Common myeloid progenitor, CD34-positive (primary cell): ENCODE measurements at regions not wholly inside any gene's neighbourhood (a gene's known extent, or its start where the extent isn't known, plus 50 kb on each side); places are given as distances from the start of the nearest gene placed in this dataset.

Experiments
- CTCF ChIA-PET: fragments of 350-600 bp; sonication (Branson Sonifier 250); formaldehyde crosslinking; loops from one replicate; lab custom pipeline; 2021; ENCODE audit warnings: antibody characterized with exemption; lab: Charles Lee
- POLR2A ChIA-PET: fragments of 350-600 bp; sonication (Branson Sonifier 250); formaldehyde crosslinking; loops from one replicate; lab custom pipeline; 2021; ENCODE audit warnings: antibody characterized with exemption; lab: Charles Lee
- DNase-seq, 3 donors: peaks; one replicate each; pipeline versions ENCODE4 v3.0.0 to v3.0.0-alpha.2; 2013
- H3K27ac ChIP-seq, 2 experiments: 1 replicate in 1 of 2; 2 replicates in 1 of 2; pipeline ENCODE4 v1.7.0; 2013; ENCODE audit warnings: inconsistent platforms in 2 of 2, low read length in 2 of 2, mild to moderate bottlenecking in 2 of 2, low read depth in 1 of 2, moderate library complexity in 1 of 2; ENCODE audit not compliant: severe bottlenecking in 2 of 2, insufficient read depth in 1 of 2, poor library complexity in 1 of 2
- H3K27me3 ChIP-seq, 5 experiments: replicated peaks in 2 of 5; 1 replicate in 3 of 5; 2 replicates in 2 of 5; pipeline versions ENCODE4 v1.6.1 to v1.7.0; 2013; ENCODE audit warnings: low read length in 4 of 5, mild to moderate bottlenecking in 2 of 5, moderate library complexity in 2 of 5, inconsistent platforms in 1 of 5; ENCODE audit not compliant: insufficient read depth in 5 of 5, control insufficient read depth in 4 of 5
- H3K36me3 ChIP-seq, 4 experiments: 1 replicate in 2 of 4; 2 replicates in 2 of 4; pipeline versions ENCODE4 v1.6.1 to v1.7.0; 2013; ENCODE audit warnings: low read length in 3 of 4, control low read depth in 1 of 4, mild to moderate bottlenecking in 1 of 4; ENCODE audit not compliant: control insufficient read depth in 4 of 4, insufficient read depth in 4 of 4
- H3K4me1 ChIP-seq, 4 experiments: 1 replicate in 3 of 4; 2 replicates in 1 of 4; pipeline versions ENCODE4 v1.6.1 to v1.7.1; 2013; ENCODE audit warnings: low read length in 3 of 4, mild to moderate bottlenecking in 3 of 4, control low read depth in 1 of 4, inconsistent platforms in 1 of 4, moderate library complexity in 1 of 4; ENCODE audit not compliant: control insufficient read depth in 4 of 4, insufficient read depth in 4 of 4; ENCODE audit errors: control extremely low read depth in 1 of 4
- H3K4me3 ChIP-seq, 7 experiments: 1 replicate in 4 of 7; 2 replicates in 3 of 7; pipeline versions ENCODE4 v1.5.1 to v1.7.0; 2013; ENCODE audit warnings: mild to moderate bottlenecking in 7 of 7, low read length in 6 of 7, moderate library complexity in 6 of 7, inconsistent platforms in 2 of 7, low read depth in 2 of 7, control low read depth in 1 of 7; ENCODE audit not compliant: insufficient read depth in 4 of 7, control insufficient read depth in 1 of 7; ENCODE audit errors: extremely low read depth in 1 of 7
- H3K9me3 ChIP-seq, 5 experiments: 1 replicate in 4 of 5; 2 replicates in 1 of 5; pipeline versions ENCODE4 v1.6.1 to v1.7.1; 2013; ENCODE audit warnings: low read length in 4 of 5, mild to moderate bottlenecking in 2 of 5, inconsistent platforms in 1 of 5, low read depth in 1 of 5, moderate library complexity in 1 of 5; ENCODE audit not compliant: control insufficient read depth in 4 of 5, insufficient read depth in 2 of 5; ENCODE audit errors: control extremely low read depth in 1 of 5
- WGBS: methylation state at CpG from one replicate; pipeline ENCODE4 v1.1.5; 2013; ENCODE audit not compliant: insufficient coverage; 5-methylcytosine and 5-hydroxymethylcytosine counted together

GRCh38 chr20:24144371-24144770 lies 155.8 kb upstream of the GGTLC1 start:
- 86% methylated on average over 7 of the region's 8 CpGs for WGBS
- peaks cover 0 to 11% (median 0%) of the 10 kb centered on the region in 4 experiments for H3K4me1 ChIP-seq
- peaks cover 0 to 17% (median 11%) of the 10 kb centered on the region in 5 experiments for H3K9me3 ChIP-seq
- no peak overlapping the region for H3K27ac ChIP-seq
- H3K36me3 ChIP-seq, result no peaks in the 10 kb centered on the region
- ChIA-PET POLR2A (no interaction called here), CTCF (interaction anchor here (1.1 kb wide), 1 partner anchor 28 kb away, joined by 3 read pairs; no protein-coding TSS in a partner anchor)
- peaks cover 0 to 7% (median 0%) of the 10 kb centered on the region in 5 experiments for H3K27me3 ChIP-seq
- DNase-seq, result no peak
- H3K4me3 ChIP-seq, result no peak overlapping the region

- H3K36me3 ChIP-seq, result no peaks in the 10 kb centered on the region
- H3K4me1 ChIP-seq, result no peaks in the 10 kb centered on the region
- peaks cover 0 to 12% (median 5%) of the 10 kb centered on the region in 5 experiments for H3K9me3 ChIP-seq
- H3K4me3 ChIP-seq, result no peak overlapping the region
- WGBS, result 93% methylated on average over 6 of the region's 6 CpGs
- POLR2A ChIA-PET, result no interaction called here
- CTCF ChIA-PET, result no interaction called here
- H3K27ac ChIP-seq, result no peak overlapping the region
- peaks cover 0 to 3% (median 0%) of the 10 kb centered on the region in 5 experiments for H3K27me3 ChIP-seq
- no peak for DNase-seq
These were observed 152.5 kb upstream of the GGTLC1 start for GRCh38 chr20:24141111-24141510.

GRCh38 chr20:24139846-24140245 lies 151.3 kb upstream of the GGTLC1 start:
- WGBS, result no CpG with 5 or more reads among the region's 1 CpG
- H3K4me3 ChIP-seq, result no peak overlapping the region
- peaks cover 0 to 12% (median 5%) of the 10 kb centered on the region in 5 experiments for H3K9me3 ChIP-seq
- no peaks in the 10 kb centered on the region for H3K36me3 ChIP-seq
- peaks cover 0 to 3% (median 0%) of the 10 kb centered on the region in 5 experiments for H3K27me3 ChIP-seq
- POLR2A ChIA-PET, result no interaction called here
- no peak overlapping the region for H3K27ac ChIP-seq
- no peak for DNase-seq
- no peaks in the 10 kb centered on the region for H3K4me1 ChIP-seq
- CTCF ChIA-PET, result interaction anchor here (2.2 kb wide), 1 partner anchor 10 kb away, joined by 7 read pairs; no protein-coding TSS in a partner anchor

- peaks cover 0 to 3% (median 0%) of the 10 kb centered on the region in 5 experiments for H3K27me3 ChIP-seq
- peaks cover 0 to 12% (median 5%) of the 10 kb centered on the region in 5 experiments for H3K9me3 ChIP-seq
- 100% methylated on average over 2 of the region's 2 CpGs for WGBS
- no peak for DNase-seq
- no peaks in the 10 kb centered on the region for H3K36me3 ChIP-seq
- ChIA-PET CTCF (interaction anchor here (2.2 kb wide), 1 partner anchor 11 kb away, joined by 7 read pairs; no protein-coding TSS in a partner anchor), POLR2A (no interaction called here)
- no peak overlapping the region for H3K4me3 ChIP-seq
- no peaks in the 10 kb centered on the region for H3K4me1 ChIP-seq
- no peak overlapping the region for H3K27ac ChIP-seq
These were observed 150.4 kb upstream of the GGTLC1 start for GRCh38 chr20:24138951-24139350.

- Histone ChIP-seq H3K4me1 (no peaks in the 10 kb centered on the region), H3K36me3 (no peaks in the 10 kb centered on the region), H3K27ac (no peak overlapping the region), H3K4me3 (no peak overlapping the region), H3K9me3 (peaks cover 0 to 12% (median 5%) of the 10 kb centered on the region in 5 experiments), H3K27me3 (peaks cover 0 to 3% (median 0%) of the 10 kb centered on the region in 5 experiments)
- CTCF ChIA-PET, result interaction anchor here (2.2 kb wide), 1 partner anchor 12 kb away, joined by 7 read pairs; no protein-coding TSS in a partner anchor
- POLR2A ChIA-PET, result no interaction called here
- WGBS, result 84% methylated on average over 5 of the region's 5 CpGs
- DNase-seq, result no peak
These were observed 149.7 kb upstream of the GGTLC1 start for GRCh38 chr20:24138196-24138857.

- Histone ChIP-seq H3K27me3 (no peaks in the 10 kb centered on the region), H3K4me1 (no peaks in the 10 kb centered on the region), H3K9me3 (peaks cover 0 to 11% (median 3%) of the 10 kb centered on the region in 5 experiments), H3K36me3 (no peaks in the 10 kb centered on the region), H3K4me3 (no peak overlapping the region), H3K27ac (no peak overlapping the region)
- ChIA-PET CTCF (no interaction called here), POLR2A (no interaction called here)
- WGBS, result 100% methylated on average over 2 of the region's 2 CpGs
- no peak for DNase-seq
These were observed 148.2 kb upstream of the GGTLC1 start for GRCh38 chr20:24136659-24137246.

- Histone ChIP-seq H3K9me3 (peaks cover 0 to 2% (median under 1%) of the 10 kb centered on the region in 5 experiments), H3K4me3 (no peak overlapping the region), H3K4me1 (no peaks in the 10 kb centered on the region), H3K36me3 (no peaks in the 10 kb centered on the region), H3K27ac (no peak overlapping the region), H3K27me3 (no peaks in the 10 kb centered on the region)
- ChIA-PET CTCF (no interaction called here), POLR2A (no interaction called here)
- 95% methylated on average over 9 of the region's 12 CpGs for WGBS
- DNase-seq, result no peak
These were observed 147.2 kb upstream of the GGTLC1 start for GRCh38 chr20:24135781-24136180.
